Ovary (tissue), 7 donors: ENCODE measurements at regions not wholly inside any gene's neighbourhood (a gene's known extent, or its start where the extent isn't known, plus 50 kb on each side); places are given as distances from the start of the nearest gene placed in this dataset.

Source experiments
- DNase-seq, 5 donors: peaks; one replicate each; pipeline ENCODE4 v3.0.0-alpha.2; 2019 to 2020
- H3K27ac ChIP-seq, 2 donors: fragments of 200-600 bp; one replicate each; pipeline versions ENCODE4 v1.5.1 to v1.8.0; 2019 to 2022
- H3K27me3 ChIP-seq: fragments of 200-600 bp; one replicate; pipeline ENCODE4 v1.8.0; 2022
- H3K36me3 ChIP-seq: fragments of 200-600 bp; sonication (generic); one replicate; pipeline ENCODE4 v1.5.1; 2019
- H3K4me1 ChIP-seq: one replicate; pipeline ENCODE4 v1.8.1; 2013; ENCODE audit warnings: mild to moderate bottlenecking, moderate library complexity; ENCODE audit not compliant: insufficient read depth
- H3K4me3 ChIP-seq: fragments of 200-600 bp; sonication (generic); one replicate; pipeline ENCODE4 v1.5.1; 2017
- H3K9me3 ChIP-seq, 2 donors: fragments of 200-600 bp in 1 of 2; sonication (generic) in 1 of 2; one replicate each; pipeline versions ENCODE4 v1.5.1 to v1.8.1; 2013 to 2019; ENCODE audit warnings: mild to moderate bottlenecking in 1 of 2, moderate library complexity in 1 of 2
- EP300 ChIP-seq: sonication (generic); formaldehyde crosslinking; IDR thresholded peaks from one replicate; pipeline ENCODE4 v1.6.1; 2017; ENCODE audit warnings: antibody characterized with exemption
- POLR2A ChIP-seq: fragments of 450-650 bp; IDR thresholded peaks from one replicate; pipeline ENCODE4 v1.6.1; 2017; ENCODE audit warnings: antibody characterized with exemption, mild to moderate bottlenecking, moderate library complexity
- WGBS, 3 donors: extraction: QIAGEN DNeasy Blood & Tissue Kit in 1 of 3; methylation state at CpG; one replicate each; pipeline versions ENCODE4 v1.1.5 to v1.1.7; 2013 to 2017; 5-methylcytosine and 5-hydroxymethylcytosine counted together
- intact Hi-C, 4 donors: fragments of 100-400 bp; cut with DNase I; formaldehyde crosslinking; loops; one replicate each; pipeline versions ENCODE4 v1.11.0 to v1.15.1; 2022 to 2023
- TF ChIP-seq, protein P1 (sequence below), 3 donors: fragments of 450-650 bp in 2 of 3; fragments of 200-600 bp in 1 of 3; IDR thresholded peaks; one replicate each; pipeline versions ENCODE4 v1.5.1 to v1.8.0; 2016 to 2022; ENCODE audit warnings: antibody characterized with exemption in 3 of 3, mild to moderate bottlenecking in 1 of 3
- donor health status: DM: no; HTN: no; CAD: no; lungs with moderate emphysema.
- donor health status: DM: no; HTN: no; CAD: no.
- donor health status: Bipolar disorder and iron deficiency.
- donor health status: DM: no; HTN: no; CAD: no.
- donor health status: DM: yes; HTN: yes; CAD: no.

DNA sequence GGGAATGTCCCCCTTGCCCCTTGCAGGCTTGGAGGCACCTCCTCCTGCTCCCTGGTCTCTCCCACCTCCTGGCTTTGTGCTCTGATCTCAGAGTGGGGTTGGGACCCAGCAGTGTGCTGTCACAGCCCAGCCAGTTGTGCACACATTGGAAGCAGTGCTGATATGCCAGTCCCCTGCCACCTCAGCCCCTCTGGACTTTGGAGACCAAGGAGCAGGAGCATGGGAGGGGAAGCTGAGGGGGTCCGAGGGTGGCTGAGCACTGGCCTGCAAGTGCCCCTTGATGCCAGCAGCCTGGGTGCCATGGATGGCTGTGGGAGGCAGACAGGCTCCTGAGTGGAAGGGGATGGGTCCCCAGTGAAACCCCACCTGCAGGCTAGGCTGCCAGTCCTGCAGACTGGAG is 235.4 kb downstream of the ZNF716 start:
- Histone ChIP-seq H3K4me3 (no peak overlapping the region), H3K27ac (no peak overlapping the region), H3K9me3 (no peaks in the 10 kb centered on the region), H3K4me1 (no peaks in the 10 kb centered on the region), H3K27me3 (no peaks in the 10 kb centered on the region), H3K36me3 (no peaks in the 10 kb centered on the region)
- TF ChIP-seq EP300 (no peak), POLR2A (no peak)
- TF ChIP-seq, protein P1, sequence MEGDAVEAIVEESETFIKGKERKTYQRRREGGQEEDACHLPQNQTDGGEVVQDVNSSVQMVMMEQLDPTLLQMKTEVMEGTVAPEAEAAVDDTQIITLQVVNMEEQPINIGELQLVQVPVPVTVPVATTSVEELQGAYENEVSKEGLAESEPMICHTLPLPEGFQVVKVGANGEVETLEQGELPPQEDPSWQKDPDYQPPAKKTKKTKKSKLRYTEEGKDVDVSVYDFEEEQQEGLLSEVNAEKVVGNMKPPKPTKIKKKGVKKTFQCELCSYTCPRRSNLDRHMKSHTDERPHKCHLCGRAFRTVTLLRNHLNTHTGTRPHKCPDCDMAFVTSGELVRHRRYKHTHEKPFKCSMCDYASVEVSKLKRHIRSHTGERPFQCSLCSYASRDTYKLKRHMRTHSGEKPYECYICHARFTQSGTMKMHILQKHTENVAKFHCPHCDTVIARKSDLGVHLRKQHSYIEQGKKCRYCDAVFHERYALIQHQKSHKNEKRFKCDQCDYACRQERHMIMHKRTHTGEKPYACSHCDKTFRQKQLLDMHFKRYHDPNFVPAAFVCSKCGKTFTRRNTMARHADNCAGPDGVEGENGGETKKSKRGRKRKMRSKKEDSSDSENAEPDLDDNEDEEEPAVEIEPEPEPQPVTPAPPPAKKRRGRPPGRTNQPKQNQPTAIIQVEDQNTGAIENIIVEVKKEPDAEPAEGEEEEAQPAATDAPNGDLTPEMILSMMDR (IDR thresholded peaks at IDR 0.05) = no peak
- WGBS, 3 donors = 55 to 73% methylated on average over 1 of the region's 1 CpG; no CpG with 5 or more reads in 1 of the 3 donors
- no peak for DNase-seq
- intact Hi-C loops = no loop called here
